ENCODE measurements at regions not wholly inside any gene's neighbourhood (a gene's known extent, or its start where the extent isn't known, plus 50 kb on each side); places are given as distances from the start of the nearest gene placed in this dataset.

DNA sequence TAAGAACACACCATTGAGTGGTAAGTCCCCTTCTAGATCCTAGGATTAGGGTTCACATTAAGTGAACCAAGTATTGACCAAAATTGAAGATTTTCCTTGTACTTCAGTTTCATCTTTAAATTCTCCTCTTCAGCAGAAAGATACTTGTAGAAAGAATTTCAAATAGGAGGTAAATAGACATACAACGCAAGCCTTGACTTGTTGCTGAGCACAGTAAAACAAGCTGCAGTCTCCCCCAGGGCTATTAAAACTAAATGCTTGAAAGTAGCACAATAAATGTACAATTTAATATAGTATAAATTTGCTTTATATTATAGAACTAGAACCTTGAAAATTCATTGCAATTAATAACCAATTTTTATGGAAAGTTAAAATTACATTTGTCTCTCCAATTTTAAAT lies 170.1 kb upstream of the TARS1 start:
- no peak overlapping the region for H3K4me2 ChIP-seq (ENCODE audit: insufficient read depth, low read length)
- POLR2A ChIA-PET, result no interaction called here
- CTCF ChIA-PET, result interaction anchor here (1.1 to 1.3 kb wide), 2 partner anchors 10 to 12 kb away, joined by 3 to 5 read pairs; no protein-coding TSS in a partner anchor
- FAIRE-seq, result no peak
- BruUV-seq (replicated peaks), result no TSS peak
- H3K4me3 ChIP-seq (replicated peaks in 1 of 3; ENCODE audit: insufficient read depth in 1 of 3, low read depth in 1 of 3, low read length in 3 of 3), result no peak overlapping the region
- H3K79me2 ChIP-seq (ENCODE audit: control insufficient read depth, insufficient read depth, low read length), result no peaks in the 10 kb centered on the region
- intact Hi-C loops (cut with micrococcal nuclease) (no loop called here), dilution Hi-C loops (cut with MboI; ENCODE audit: extremely low pct_ligation_motif_present, low sequenced_read_pairs) (no loop called here)
- DNase-seq (ENCODE audit: low read depth, low spot score), result no peak
- TF ChIP-seq CTCF (IDR thresholded peaks at IDR 0.05; ENCODE audit: extremely low read depth in 1 of 2, insufficient read depth in 1 of 2, low read depth in 1 of 2, low read length in 2 of 2) (no peak), FOS (IDR thresholded peaks at IDR 0.05; ENCODE audit: borderline replicate concordance, insufficient read depth, low read length) (no peak), EZH2 (IDR thresholded peaks at IDR 0.05; ENCODE audit: borderline replicate concordance, low read depth, low read length, severe bottlenecking) (no peak)
- TF ChIP-seq, protein P1, sequence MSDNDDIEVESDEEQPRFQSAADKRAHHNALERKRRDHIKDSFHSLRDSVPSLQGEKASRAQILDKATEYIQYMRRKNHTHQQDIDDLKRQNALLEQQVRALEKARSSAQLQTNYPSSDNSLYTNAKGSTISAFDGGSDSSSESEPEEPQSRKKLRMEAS (IDR thresholded peaks at IDR 0.05; ENCODE audit: insufficient read depth, insufficient read length), result no peak
- H3K27ac ChIP-seq (ENCODE audit: insufficient read depth, low read depth, low read length), result no peak overlapping the region
- H2AFZ ChIP-seq (ENCODE audit: low read depth, low read length), result no peak overlapping the region
- peaks cover 22% of the 10 kb centered on the region for H3K4me1 ChIP-seq (ENCODE audit: control insufficient read depth, extremely low read depth, insufficient read depth, low read length)
- H3K9me3 ChIP-seq (replicated peaks; ENCODE audit: control insufficient read depth, insufficient read depth, low read length), result no peaks in the 10 kb centered on the region
- H3K36me3 ChIP-seq (ENCODE audit: control insufficient read depth in 2 of 2, extremely low read depth in 1 of 2, insufficient read depth in 2 of 2, low read length in 2 of 2), result no peaks in the 10 kb centered on the region
- H3K27me3 ChIP-seq (ENCODE audit: control insufficient read depth in 2 of 2, insufficient read depth in 2 of 2, low read length in 2 of 2), result no peaks in the 10 kb centered on the region
- no peaks in the 10 kb centered on the region for H4K20me1 ChIP-seq (replicated peaks; ENCODE audit: control insufficient read depth, extremely low read depth, insufficient read depth, low read length)
- H3K9me1 ChIP-seq (replicated peaks; ENCODE audit: control insufficient read depth, extremely low read depth, insufficient read depth, low read length), result no peaks in the 10 kb centered on the region
- no peak overlapping the region for H3K9ac ChIP-seq (replicated peaks; ENCODE audit: extremely low read depth, insufficient read depth, low read length)

- BruUV-seq (replicated peaks), result no TSS peak
- H3K9me1 ChIP-seq (replicated peaks; ENCODE audit: control insufficient read depth, extremely low read depth, insufficient read depth, low read length), result no peaks in the 10 kb centered on the region
- intact Hi-C loops (cut with micrococcal nuclease), result loop anchor here (1.0 to 2.0 kb wide), 6 partner anchors 29 to 169 kb away; partner anchors contain the start of gene TARS1
- peaks cover 32% of the 10 kb centered on the region for H3K4me1 ChIP-seq (ENCODE audit: control insufficient read depth, extremely low read depth, insufficient read depth, low read length)
- H3K4me2 ChIP-seq (ENCODE audit: insufficient read depth, low read length), result peak overlapping the region; percentile 87
- H3K27ac ChIP-seq (ENCODE audit: insufficient read depth, low read depth, low read length), result peak overlapping the region; percentile 90
- no peaks in the 10 kb centered on the region for H3K27me3 ChIP-seq (ENCODE audit: control insufficient read depth in 2 of 2, insufficient read depth in 2 of 2, low read length in 2 of 2)
- FAIRE-seq (peak; percentile 12), DNase-seq (ENCODE audit: low read depth, low spot score) (peak; percentile 60)
- dilution Hi-C loops (cut with MboI; ENCODE audit: extremely low pct_ligation_motif_present, low sequenced_read_pairs), result no loop called here
- no peak overlapping the region for H2AFZ ChIP-seq (ENCODE audit: low read depth, low read length)
- ChIA-PET POLR2A (no interaction called here), CTCF (interaction anchor here (1.1 to 2.3 kb wide), 7 partner anchors 11 to 164 kb away, joined by 3 to 5 read pairs (median 4); no protein-coding TSS in a partner anchor)
- peak overlapping the region; percentile 72 for H3K9ac ChIP-seq (replicated peaks; ENCODE audit: extremely low read depth, insufficient read depth, low read length)
- H3K36me3 ChIP-seq (ENCODE audit: control insufficient read depth in 2 of 2, extremely low read depth in 1 of 2, insufficient read depth in 2 of 2, low read length in 2 of 2), result no peaks in the 10 kb centered on the region
- H3K79me2 ChIP-seq (ENCODE audit: control insufficient read depth, insufficient read depth, low read length), result no peaks in the 10 kb centered on the region
- no peak overlapping the region for H3K4me3 ChIP-seq (replicated peaks in 1 of 3; ENCODE audit: insufficient read depth in 1 of 3, low read depth in 1 of 3, low read length in 3 of 3)
- TF ChIP-seq CTCF (IDR thresholded peaks at IDR 0.05; ENCODE audit: extremely low read depth in 1 of 2, insufficient read depth in 1 of 2, low read depth in 1 of 2, low read length in 2 of 2), result no peak
- TF ChIP-seq, protein P1 (IDR thresholded peaks at IDR 0.05; ENCODE audit: insufficient read depth, insufficient read length), result no peak
- TF ChIP-seq GATA2 (IDR thresholded peaks at IDR 0.05; ENCODE audit: insufficient read depth, insufficient read length, low read depth, low read length), result no peak
- TF ChIP-seq POLR2AphosphoS5 (IDR thresholded peaks at IDR 0.05; ENCODE audit: insufficient read depth, low read depth, low read length), result no peak
- no peak for TF ChIP-seq POLR2A (IDR thresholded peaks at IDR 0.05; ENCODE audit: low read depth, low read length)
- no peaks in the 10 kb centered on the region for H4K20me1 ChIP-seq (replicated peaks; ENCODE audit: control insufficient read depth, extremely low read depth, insufficient read depth, low read length)
- no peaks in the 10 kb centered on the region for H3K9me3 ChIP-seq (replicated peaks; ENCODE audit: control insufficient read depth, insufficient read depth, low read length)
Measured at GRCh38 chr5:33271606-33272005, 169.2 kb upstream of the TARS1 start.

All from endothelial cell of umbilical vein (primary cell).